HCT116 (cell line): ENCODE measurements at regions not wholly inside any gene's neighbourhood (a gene's known extent, or its start where the extent isn't known, plus 50 kb on each side); places are given as distances from the start of the nearest gene placed in this dataset.

Experiments
- ATAC-seq: fragments of 200-7000 bp; cut with Tn5 transposase; 2 replicates; pipeline ENCODE4 v1.9.1; 2020; ENCODE audit warnings: mild to moderate bottlenecking, moderate library complexity
- BruUV-seq: library from RNA; stranded (reverse); fragments of 400-500 nt; replicated peaks from 2 replicates; lab custom pipeline; 2021; lab: Mats Ljungman, UMichigan
- CTCF ChIA-PET: fragments of 300-600 bp; sonication (Branson Sonifier 250); formaldehyde crosslinking; loops from one replicate; lab custom pipeline; 2021; ENCODE audit warnings: antibody characterized with exemption; lab: Charles Lee
- POLR2A ChIA-PET: fragments of 300-600, 350-600 bp; sonication (Branson Sonifier 250); formaldehyde crosslinking; loops from one replicate; lab custom pipeline; 2021; ENCODE audit warnings: antibody characterized with exemption; lab: Charles Lee
- RAD21 ChIA-PET, 2 experiments: fragments of 300-600 bp; sonication (Branson Sonifier 250); formaldehyde crosslinking; loops; one replicate each; lab custom pipeline; 2023; ENCODE audit warnings: low total read pairs in 2 of 2; ENCODE audit not compliant: uncharacterized antibody in 2 of 2, unreplicated experiment in 2 of 2, low non-redundant PET in 1 of 2; lab: Charles Lee
- DNase-seq: peaks from one replicate; pipeline ENCODE4 v3.0.0-alpha.2; 2010; ENCODE audit warnings: low read depth, low spot score
- H2AFZ ChIP-seq: fragments of 200-600 bp; shearing (Covaris generic), sonication (generic); 2 replicates; pipeline ENCODE4 v1.6.1; 2017; ENCODE audit warnings: low read depth, mixed run types, mixed read lengths, antibody characterized with exemption, low read length; ENCODE audit not compliant: poor library complexity, severe bottlenecking
- H3K27ac ChIP-seq: 2 replicates; pipeline ENCODE4 v1.5.1; 2012; ENCODE audit warnings: low read depth, low read length
- H3K27me3 ChIP-seq: fragments of 200-600 bp; sonication (generic); 2 replicates; pipeline ENCODE4 v1.6.1; 2016; ENCODE audit warnings: mixed run types, low read length, mixed read lengths; ENCODE audit not compliant: insufficient read depth
- H3K36me3 ChIP-seq, 2 experiments: fragments of 200-500 bp in 1 of 2; fragments of 200-600 bp in 1 of 2; sonication (Bioruptor generic) in 1 of 2; sonication (generic) in 1 of 2; 2 replicates each; pipeline versions ENCODE4 v1.5.1 to v1.6.1; 2014 to 2016; ENCODE audit warnings: low read length in 2 of 2, inconsistent platforms in 1 of 2, mixed read lengths in 1 of 2, mixed run types in 1 of 2; ENCODE audit not compliant: insufficient read depth in 2 of 2, control insufficient read depth in 1 of 2
- H3K4me1 ChIP-seq, 2 experiments: fragments of 200-600 bp in 1 of 2; sonication (generic) in 1 of 2; 2 replicates each; pipeline versions ENCODE4 v1.5.1 to v1.6.1; 2012 to 2017; ENCODE audit warnings: low read length in 2 of 2, inconsistent platforms in 1 of 2, mild to moderate bottlenecking in 1 of 2, mixed read lengths in 1 of 2, mixed run types in 1 of 2, moderate library complexity in 1 of 2; ENCODE audit not compliant: insufficient read depth in 2 of 2, control insufficient read depth in 1 of 2
- H3K4me2 ChIP-seq: fragments of 200-600 bp; sonication (generic); 2 replicates; pipeline ENCODE4 v1.6.1; 2017; ENCODE audit warnings: mixed run types, low read length, mixed read lengths
- H3K4me3 ChIP-seq, 2 experiments: fragments of 200-600 bp in 1 of 2; sonication (generic) in 1 of 2; replicated peaks in 1 of 2; 2 replicates each; pipeline ENCODE4 v1.5.1; 2011 to 2016; ENCODE audit warnings: low read length in 2 of 2, control low read depth in 1 of 2, low read depth in 1 of 2, mild to moderate bottlenecking in 1 of 2, mixed read lengths in 1 of 2, mixed run types in 1 of 2
- H3K79me2 ChIP-seq: fragments of 200-600 bp; sonication (generic); 2 replicates; pipeline ENCODE4 v1.6.1; 2017; ENCODE audit warnings: mild to moderate bottlenecking, mixed run types, low read length, moderate library complexity, mixed read lengths; ENCODE audit not compliant: insufficient read depth
- H3K9ac ChIP-seq: fragments of 200-600 bp; sonication (generic); 2 replicates; pipeline ENCODE4 v1.6.1; 2016; ENCODE audit warnings: low read length, mixed read lengths
- H3K9me2 ChIP-seq: fragments of 200-600 bp; sonication (generic), shearing (Covaris generic); 2 replicates; pipeline ENCODE4 v1.6.1; 2017; ENCODE audit warnings: mixed run types, mild to moderate bottlenecking, moderate library complexity; ENCODE audit not compliant: insufficient read depth
- H3K9me3 ChIP-seq, 2 experiments: fragments of 200-500 bp in 1 of 2; fragments of 200-600 bp in 1 of 2; sonication (Bioruptor generic) in 1 of 2; sonication (generic) in 1 of 2; 2 replicates each; pipeline ENCODE4 v1.6.1; 2014 to 2017; ENCODE audit warnings: low read length in 2 of 2, mixed read lengths in 2 of 2, inconsistent platforms in 1 of 2, low read depth in 1 of 2, mild to moderate bottlenecking in 1 of 2, mixed run types in 1 of 2, moderate library complexity in 1 of 2; ENCODE audit not compliant: control insufficient read depth in 1 of 2, insufficient read depth in 1 of 2
- H4K20me1 ChIP-seq: fragments of 200-600 bp; sonication (generic), shearing (Covaris generic); 2 replicates; pipeline ENCODE4 v1.6.1; 2017; ENCODE audit warnings: mixed run types, mild to moderate bottlenecking, moderate library complexity; ENCODE audit not compliant: insufficient read depth
- CBX3 ChIP-seq: IDR thresholded peaks from 2 replicates; pipeline ENCODE4 v1.6.1; 2012; ENCODE audit warnings: low read depth
- EGR1 ChIP-seq: IDR thresholded peaks from 2 replicates; pipeline ENCODE4 v1.6.1; 2012; ENCODE audit warnings: low read depth
- ELF1 ChIP-seq: IDR thresholded peaks from 2 replicates; pipeline ENCODE4 v1.6.1; 2012; ENCODE audit warnings: low read depth, borderline replicate concordance
- EZH2phosphoT487 ChIP-seq: fragments of 200-600 bp; IDR thresholded peaks from 2 replicates; pipeline ENCODE4 v1.6.1; 2018; ENCODE audit warnings: antibody characterized with exemption, borderline replicate concordance
- FOSL1 ChIP-seq: IDR thresholded peaks from 2 replicates; pipeline ENCODE4 v1.6.1; 2012; ENCODE audit warnings: low read depth
- MAX ChIP-seq: IDR thresholded peaks from 2 replicates; pipeline ENCODE4 v1.6.1; 2012
- POLR2A ChIP-seq: IDR thresholded peaks from 2 replicates; pipeline ENCODE4 v1.7.0; 2011; ENCODE audit warnings: borderline replicate concordance; ENCODE audit not compliant: insufficient read depth, insufficient read length; ENCODE audit errors: extremely low read depth
- RAD21 ChIP-seq: IDR thresholded peaks from 2 replicates; pipeline ENCODE4 v1.6.1; 2012; ENCODE audit warnings: low read depth, mild to moderate bottlenecking
- REST ChIP-seq: IDR thresholded peaks from 2 replicates; pipeline ENCODE4 v1.6.1; 2012; ENCODE audit warnings: low read depth
- SIN3A ChIP-seq: IDR thresholded peaks from 2 replicates; pipeline ENCODE4 v1.6.1; 2012; ENCODE audit warnings: low read depth
- SP1 ChIP-seq: IDR thresholded peaks from 2 replicates; pipeline ENCODE4 v1.6.1; 2012; ENCODE audit warnings: low read depth
- SRF ChIP-seq: IDR thresholded peaks from 2 replicates; pipeline ENCODE4 v1.6.1; 2012; ENCODE audit warnings: low read depth
- TCF7L2 ChIP-seq: IDR thresholded peaks from 2 replicates; pipeline ENCODE4 v1.7.0; 2011; ENCODE audit warnings: borderline replicate concordance, inconsistent platforms; ENCODE audit not compliant: insufficient read depth, insufficient read length; ENCODE audit errors: extremely low read depth
- YY1 ChIP-seq: IDR thresholded peaks from 2 replicates; pipeline ENCODE4 v1.6.1; 2011; ENCODE audit warnings: low read length, low read depth, moderate library complexity, mild to moderate bottlenecking; ENCODE audit not compliant: insufficient replicate concordance; ENCODE audit errors: extremely low read depth
- ZFX ChIP-seq: fragments of 450-650 bp; IDR thresholded peaks from 2 replicates; pipeline ENCODE4 v1.6.1; 2017
- ZNF274 ChIP-seq: fragments of 200-500 bp; sonication (Bioruptor generic); IDR thresholded peaks from 2 replicates; pipeline ENCODE4 v1.6.1; 2014; ENCODE audit warnings: mild to moderate bottlenecking, low read depth, low read length, inconsistent platforms
- intact Hi-C: fragments of 100-400 bp; cut with micrococcal nuclease; formaldehyde crosslinking; loops from 2 replicates; pipeline ENCODE4 v1.10.0; 2022
- TF ChIP-seq, protein P1 (sequence below): IDR thresholded peaks from 2 replicates; pipeline ENCODE4 v1.6.1; 2012

GRCh38 chr19:31525610-31526147 lies 176.4 kb upstream of the TSHZ3 start:
- ATAC-seq (no peak), DNase-seq (no peak)
- H3K4me3 ChIP-seq, result no peak overlapping the region
- H3K27me3 ChIP-seq, result no peaks in the 10 kb centered on the region
- H3K27ac ChIP-seq, result no peak overlapping the region
- no TSS peak for BruUV-seq
- RAD21 ChIA-PET, result no interaction called here
- no peaks in the 10 kb centered on the region for H4K20me1 ChIP-seq
- no peak overlapping the region for H3K9ac ChIP-seq
- no peak overlapping the region for H3K4me2 ChIP-seq
- POLR2A ChIA-PET, result no interaction called here
- no peaks in the 10 kb centered on the region for H3K4me1 ChIP-seq
- no peak overlapping the region for H2AFZ ChIP-seq
- H3K79me2 ChIP-seq, result no peaks in the 10 kb centered on the region
- TF ChIP-seq ELF1 (no peak), POLR2A (no peak), SRF (no peak), REST (no peak), EGR1 (no peak), MAX (no peak), SP1 (no peak), RAD21 (no peak), TCF7L2 (no peak), SIN3A (no peak), EZH2phosphoT487 (no peak), FOSL1 (no peak), ZFX (no peak), CBX3 (no peak), ZNF274 (no peak), YY1 (no peak)
- TF ChIP-seq, protein P1, sequence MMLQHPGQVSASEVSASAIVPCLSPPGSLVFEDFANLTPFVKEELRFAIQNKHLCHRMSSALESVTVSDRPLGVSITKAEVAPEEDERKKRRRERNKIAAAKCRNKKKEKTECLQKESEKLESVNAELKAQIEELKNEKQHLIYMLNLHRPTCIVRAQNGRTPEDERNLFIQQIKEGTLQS, result no peak
- intact Hi-C loops, result no loop called here
- CTCF ChIA-PET, result no interaction called here
- peaks cover 23 to 27% of the 10 kb centered on the region in 2 experiments; a peak in 3 of 4 replicates for H3K9me3 ChIP-seq
- no peaks in the 10 kb centered on the region for H3K9me2 ChIP-seq
- no peaks in the 10 kb centered on the region for H3K36me3 ChIP-seq
